Sigmoid colon (tissue), 4 donors: ENCODE measurements at regions not wholly inside any gene's neighbourhood (a gene's known extent, or its start where the extent isn't known, plus 50 kb on each side); places are given as distances from the start of the nearest gene placed in this dataset.

Experiments used
- CTCF ChIP-seq, 4 experiments: fragments of 450-650 bp in 3 of 4; fragments of 200-600 bp in 1 of 4; IDR thresholded peaks; one replicate each; pipeline ENCODE4 v1.5.1; 2016 to 2019; ENCODE audit warnings: antibody characterized with exemption in 4 of 4, mild to moderate bottlenecking in 3 of 4, moderate library complexity in 2 of 4
- EP300 ChIP-seq, 4 donors: sonication (generic); formaldehyde crosslinking; IDR thresholded peaks; one replicate each; pipeline ENCODE4 v1.6.1; 2017; ENCODE audit warnings: antibody characterized with exemption in 4 of 4
- POLR2A ChIP-seq, 2 donors: fragments of 450-650 bp; IDR thresholded peaks; one replicate each; pipeline ENCODE4 v1.6.1; 2016; ENCODE audit warnings: antibody characterized with exemption in 2 of 2, mild to moderate bottlenecking in 2 of 2, moderate library complexity in 2 of 2
- POLR2AphosphoS5 ChIP-seq, 4 donors: sonication (generic); formaldehyde crosslinking; IDR thresholded peaks; one replicate each; pipeline ENCODE4 v1.6.1; 2017; ENCODE audit warnings: antibody characterized with exemption in 4 of 4

- TF ChIP-seq CTCF (IDR thresholded peaks at IDR 0.05) (no peak), POLR2A (IDR thresholded peaks at IDR 0.05) (no peak), POLR2AphosphoS5 (IDR thresholded peaks at IDR 0.05) (no peak), EP300 (IDR thresholded peaks at IDR 0.05) (no peak)
Observed at GRCh38 chr3:87607234-87607633, 330.9 kb upstream of the POU1F1 start.
